ENCODE measurements at regions not wholly inside any gene's neighbourhood (a gene's known extent, or its start where the extent isn't known, plus 50 kb on each side); places are given as distances from the start of the nearest gene placed in this dataset.

- TF ChIP-seq, protein P1, sequence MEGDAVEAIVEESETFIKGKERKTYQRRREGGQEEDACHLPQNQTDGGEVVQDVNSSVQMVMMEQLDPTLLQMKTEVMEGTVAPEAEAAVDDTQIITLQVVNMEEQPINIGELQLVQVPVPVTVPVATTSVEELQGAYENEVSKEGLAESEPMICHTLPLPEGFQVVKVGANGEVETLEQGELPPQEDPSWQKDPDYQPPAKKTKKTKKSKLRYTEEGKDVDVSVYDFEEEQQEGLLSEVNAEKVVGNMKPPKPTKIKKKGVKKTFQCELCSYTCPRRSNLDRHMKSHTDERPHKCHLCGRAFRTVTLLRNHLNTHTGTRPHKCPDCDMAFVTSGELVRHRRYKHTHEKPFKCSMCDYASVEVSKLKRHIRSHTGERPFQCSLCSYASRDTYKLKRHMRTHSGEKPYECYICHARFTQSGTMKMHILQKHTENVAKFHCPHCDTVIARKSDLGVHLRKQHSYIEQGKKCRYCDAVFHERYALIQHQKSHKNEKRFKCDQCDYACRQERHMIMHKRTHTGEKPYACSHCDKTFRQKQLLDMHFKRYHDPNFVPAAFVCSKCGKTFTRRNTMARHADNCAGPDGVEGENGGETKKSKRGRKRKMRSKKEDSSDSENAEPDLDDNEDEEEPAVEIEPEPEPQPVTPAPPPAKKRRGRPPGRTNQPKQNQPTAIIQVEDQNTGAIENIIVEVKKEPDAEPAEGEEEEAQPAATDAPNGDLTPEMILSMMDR (IDR thresholded peaks at IDR 0.05) = no peak
- TF ChIP-seq EZH2 (IDR thresholded peaks at IDR 0.05) (no peak), EZH2phosphoT487 (IDR thresholded peaks at IDR 0.05) (no peak)
Measured at GRCh38 chr19:31000913-31001312, 348.3 kb downstream of the TSHZ3 start.

All from neural progenitor cell (in vitro differentiated cells).